Mesendoderm (in vitro differentiated cells): ENCODE measurements at regions not wholly inside any gene's neighbourhood (a gene's known extent, or its start where the extent isn't known, plus 50 kb on each side); places are given as distances from the start of the nearest gene placed in this dataset.

Experiments used
- DNase-seq: peaks from one replicate; pipeline ENCODE4 v3.0.0; 2013
- H2AK5ac ChIP-seq: 2 replicates; pipeline ENCODE4 v1.6.1; 2013; ENCODE audit warnings: low read length, inconsistent platforms
- H2BK120ac ChIP-seq: 2 replicates; pipeline ENCODE4 v1.6.1; 2013; ENCODE audit warnings: low read depth, mild to moderate bottlenecking, low read length, moderate library complexity, mixed read lengths
- H2BK15ac ChIP-seq: replicated peaks from 2 replicates; pipeline ENCODE4 v1.6.1; 2013; ENCODE audit warnings: low read depth, mild to moderate bottlenecking, moderate library complexity
- H2BK5ac ChIP-seq: 2 replicates; pipeline ENCODE4 v1.6.1; 2013; ENCODE audit warnings: low read length, inconsistent platforms
- H3K18ac ChIP-seq: 2 replicates; pipeline ENCODE4 v1.6.1; 2013; ENCODE audit warnings: mild to moderate bottlenecking, low read length, mixed read lengths
- H3K23ac ChIP-seq: one replicate; pipeline ENCODE4 v1.6.1; 2013; ENCODE audit warnings: low read length
- H3K27ac ChIP-seq: 2 replicates; pipeline ENCODE4 v1.5.1; 2013; ENCODE audit warnings: low read depth, mild to moderate bottlenecking, inconsistent platforms, low read length, moderate library complexity
- H3K27me3 ChIP-seq: 2 replicates; pipeline ENCODE4 v1.6.1; 2013; ENCODE audit warnings: low read length, control low read depth, mild to moderate bottlenecking, inconsistent platforms; ENCODE audit not compliant: insufficient read depth, poor library complexity
- H3K36me3 ChIP-seq: 2 replicates; pipeline ENCODE4 v1.6.1; 2013; ENCODE audit warnings: low read length, inconsistent platforms; ENCODE audit not compliant: control insufficient read depth, insufficient read depth
- H3K4ac ChIP-seq: one replicate; pipeline ENCODE4 v1.6.1; 2013; ENCODE audit warnings: low read depth, mild to moderate bottlenecking, low read length, moderate library complexity
- H3K4me1 ChIP-seq: 2 replicates; pipeline ENCODE4 v1.6.1; 2013; ENCODE audit warnings: low read depth, low read length, inconsistent platforms; ENCODE audit not compliant: control insufficient read depth
- H3K4me2 ChIP-seq: 2 replicates; pipeline ENCODE4 v1.6.1; 2013; ENCODE audit warnings: low read length
- H3K4me3 ChIP-seq: 2 replicates; pipeline ENCODE4 v1.5.1; 2013; ENCODE audit warnings: mild to moderate bottlenecking, low read length
- H3K56ac ChIP-seq: one replicate; pipeline ENCODE4 v1.6.1; 2013; ENCODE audit warnings: low read length
- H3K79me1 ChIP-seq: 2 replicates; pipeline ENCODE4 v1.6.1; 2013; ENCODE audit warnings: low read length, inconsistent platforms
- H3K79me2 ChIP-seq: 2 replicates; pipeline ENCODE4 v1.6.1; 2013; ENCODE audit warnings: mild to moderate bottlenecking, low read length; ENCODE audit not compliant: control insufficient read depth, insufficient read depth
- H3K9ac ChIP-seq: 2 replicates; pipeline ENCODE4 v1.6.1; 2013; ENCODE audit warnings: low read length, inconsistent platforms
- H4K5ac ChIP-seq: one replicate; pipeline ENCODE4 v1.6.1; 2013; ENCODE audit warnings: low read length
- H4K8ac ChIP-seq: one replicate; pipeline ENCODE4 v1.6.1; 2013; ENCODE audit warnings: low read depth, mild to moderate bottlenecking, control low read depth, low read length, moderate library complexity
- WGBS: extraction: QIAGEN DNeasy Blood & Tissue Kit; methylation state at CpG from one replicate; pipeline ENCODE4 v1.1.7; 2013; ENCODE audit warnings: low lambda C conversion rate, missing lambda C conversion rate; ENCODE audit not compliant: insufficient coverage; ENCODE audit errors: extremely low coverage; 5-methylcytosine and 5-hydroxymethylcytosine counted together

DNA sequence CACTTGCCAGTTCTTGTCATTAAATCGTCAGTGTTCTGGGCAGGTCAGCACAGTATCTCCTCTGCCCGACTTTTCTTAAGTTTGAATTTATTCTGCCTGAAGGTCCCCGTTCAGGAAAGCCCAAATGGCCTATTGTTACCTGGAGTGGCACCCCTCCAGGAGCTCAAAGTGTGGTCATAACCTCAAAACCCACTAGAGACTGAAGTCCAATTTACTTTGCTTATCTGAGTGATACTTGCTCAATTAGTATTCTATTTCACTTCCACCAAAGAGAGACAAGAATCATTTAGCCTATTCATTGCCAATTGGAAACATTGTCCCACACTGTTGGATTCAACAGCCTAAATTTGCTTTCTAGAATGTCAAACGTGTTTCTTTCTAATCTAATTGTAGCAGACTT is 375.3 kb downstream of the LNPK start:
- Histone ChIP-seq H3K56ac (no peak overlapping the region), H3K79me1 (no peaks in the 10 kb centered on the region)

DNA sequence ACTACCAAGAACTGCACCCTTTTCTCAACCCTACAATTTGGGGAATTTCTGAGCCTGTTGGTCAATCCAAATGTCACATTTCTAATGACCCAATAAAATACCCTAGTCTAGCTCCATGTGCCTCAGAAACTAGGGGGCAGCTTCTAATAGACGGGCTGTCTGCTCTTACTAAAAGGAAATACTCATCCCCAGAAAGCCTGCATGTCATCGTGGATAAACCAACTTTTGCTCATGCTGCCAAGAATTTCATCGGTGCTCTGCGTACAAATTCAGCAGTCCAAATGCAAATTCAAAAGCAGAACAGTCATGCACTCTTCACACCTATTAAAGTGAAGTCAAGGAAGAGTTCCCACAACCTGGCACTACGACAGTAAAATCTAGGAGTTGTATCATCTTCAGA is 377.3 kb downstream of the LNPK start:
- Histone ChIP-seq H3K4me1 (no peaks in the 10 kb centered on the region), H3K27ac (no peak overlapping the region), H4K8ac (no peak overlapping the region), H3K79me1 (no peaks in the 10 kb centered on the region), H3K4me3 (no peak overlapping the region), H3K23ac (no peak overlapping the region), H3K56ac (no peak overlapping the region), H2BK15ac (no peak overlapping the region), H4K5ac (no peak overlapping the region), H2BK5ac (no peak overlapping the region), H2AK5ac (no peak overlapping the region), H3K4ac (no peak overlapping the region), H3K18ac (no peak overlapping the region), H3K36me3 (no peaks in the 10 kb centered on the region), H2BK120ac (no peak overlapping the region), H3K79me2 (no peaks in the 10 kb centered on the region), H3K4me2 (no peak overlapping the region), H3K27me3 (no peaks in the 10 kb centered on the region), H3K9ac (no peak overlapping the region)
- no CpG with 5 or more reads among the region's 5 CpGs for WGBS
- no peak for DNase-seq

More for the DNA sequence above, 375.3 kb downstream of the LNPK start:
- H2AK5ac ChIP-seq: no peak overlapping the region
- H3K4me1 ChIP-seq: no peaks in the 10 kb centered on the region
- no peak overlapping the region for H2BK15ac ChIP-seq
- no peaks in the 10 kb centered on the region for H3K79me2 ChIP-seq
- H2BK5ac ChIP-seq: no peak overlapping the region
- H3K4me3 ChIP-seq: no peak overlapping the region
- H2BK120ac ChIP-seq: no peak overlapping the region
- no peak overlapping the region for H3K4me2 ChIP-seq
- no peak overlapping the region for H3K18ac ChIP-seq
- no peaks in the 10 kb centered on the region for H3K36me3 ChIP-seq
- no peak overlapping the region for H3K23ac ChIP-seq
- H3K27ac ChIP-seq: no peak overlapping the region
- no peak overlapping the region for H4K8ac ChIP-seq
- H3K4ac ChIP-seq: no peak overlapping the region
- no peak overlapping the region for H4K5ac ChIP-seq
- H3K27me3 ChIP-seq: no peaks in the 10 kb centered on the region
- no CpG with 5 or more reads among the region's 4 CpGs for WGBS
- H3K9ac ChIP-seq: no peak overlapping the region
- no peak for DNase-seq

- no peak overlapping the region for H2BK5ac ChIP-seq
- H3K79me1 ChIP-seq: no peaks in the 10 kb centered on the region
- H3K79me2 ChIP-seq: no peaks in the 10 kb centered on the region
- no peak overlapping the region for H4K5ac ChIP-seq
- H3K4me3 ChIP-seq: no peak overlapping the region
- H2AK5ac ChIP-seq: no peak overlapping the region
- H3K4me2 ChIP-seq: no peak overlapping the region
- DNase-seq: no peak
- H3K23ac ChIP-seq: no peak overlapping the region
- no peak overlapping the region for H3K9ac ChIP-seq
- H3K56ac ChIP-seq: no peak overlapping the region
- H3K4me1 ChIP-seq: no peaks in the 10 kb centered on the region
- H3K27me3 ChIP-seq: no peaks in the 10 kb centered on the region
- H3K36me3 ChIP-seq: no peaks in the 10 kb centered on the region
- H3K27ac ChIP-seq: no peak overlapping the region
- H4K8ac ChIP-seq: no peak overlapping the region
- H2BK15ac ChIP-seq: no peak overlapping the region
- no peak overlapping the region for H2BK120ac ChIP-seq
- no peak overlapping the region for H3K18ac ChIP-seq
- no peak overlapping the region for H3K4ac ChIP-seq
Observed at GRCh38 chr2:175624211-175624761, 377.8 kb downstream of the LNPK start.

GRCh38 chr2:175621821-175622220 is 380.2 kb downstream of the LNPK start:
- Histone ChIP-seq H2BK15ac (no peak overlapping the region), H3K79me1 (no peaks in the 10 kb centered on the region), H3K18ac (no peak overlapping the region), H4K5ac (no peak overlapping the region), H3K27me3 (no peaks in the 10 kb centered on the region), H2BK120ac (no peak overlapping the region), H3K4ac (no peak overlapping the region), H2AK5ac (no peak overlapping the region), H3K56ac (no peak overlapping the region), H3K4me2 (no peak overlapping the region), H3K36me3 (no peaks in the 10 kb centered on the region), H3K4me1 (no peaks in the 10 kb centered on the region), H3K79me2 (no peaks in the 10 kb centered on the region), H3K9ac (no peak overlapping the region), H3K27ac (no peak overlapping the region), H2BK5ac (no peak overlapping the region), H3K23ac (no peak overlapping the region), H3K4me3 (no peak overlapping the region), H4K8ac (no peak overlapping the region)
- no peak for DNase-seq
- no CpG with 5 or more reads among the region's 2 CpGs for WGBS

- H3K4me3 ChIP-seq: no peak overlapping the region
- H3K79me1 ChIP-seq: no peaks in the 10 kb centered on the region
- WGBS: no CpG with 5 or more reads among the region's 2 CpGs
- H3K9ac ChIP-seq: no peak overlapping the region
- H2AK5ac ChIP-seq: no peak overlapping the region
- no peak for DNase-seq
- H3K36me3 ChIP-seq: no peaks in the 10 kb centered on the region
- H2BK5ac ChIP-seq: no peak overlapping the region
- H3K56ac ChIP-seq: no peak overlapping the region
- no peak overlapping the region for H3K4me2 ChIP-seq
- no peak overlapping the region for H3K18ac ChIP-seq
- no peak overlapping the region for H3K4ac ChIP-seq
- H2BK15ac ChIP-seq: no peak overlapping the region
- no peak overlapping the region for H2BK120ac ChIP-seq
- no peak overlapping the region for H3K27ac ChIP-seq
- no peaks in the 10 kb centered on the region for H3K4me1 ChIP-seq
- no peak overlapping the region for H4K8ac ChIP-seq
- H3K79me2 ChIP-seq: no peaks in the 10 kb centered on the region
- H3K23ac ChIP-seq: no peak overlapping the region
- no peak overlapping the region for H4K5ac ChIP-seq
- no peaks in the 10 kb centered on the region for H3K27me3 ChIP-seq
Observed at GRCh38 chr2:175620106-175620505, 382.0 kb downstream of the LNPK start.
